ENCODE measurements at regions not wholly inside any gene's neighbourhood (a gene's known extent, or its start where the extent isn't known, plus 50 kb on each side); places are given as distances from the start of the nearest gene placed in this dataset.
"Not testable (repeated sequence)": the region's sequence is repeated elsewhere in the genome, so short reads cannot be mapped to it uniquely, and the experiment has no call there.

DNA sequence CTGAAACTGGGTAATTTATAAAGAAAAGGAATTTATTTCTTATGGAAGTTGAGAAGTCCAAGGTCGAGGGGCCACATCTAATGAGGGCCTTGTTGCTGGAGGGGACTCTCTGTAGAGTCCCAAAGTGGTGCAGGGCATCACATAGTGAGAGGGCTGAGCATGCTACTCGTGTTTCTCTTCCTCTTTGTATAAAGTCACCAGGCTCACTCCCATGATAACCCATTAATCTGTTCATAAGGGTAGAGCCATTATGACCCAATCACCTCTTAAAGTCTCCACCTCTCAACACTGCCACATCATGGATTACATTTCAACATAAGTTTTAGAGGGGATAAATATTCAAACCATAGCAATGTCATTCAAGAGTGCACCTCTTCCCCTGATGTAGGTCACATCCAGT is 79.1 kb upstream of the ATP2B1 start:
- no peak for DNase-seq

DNA sequence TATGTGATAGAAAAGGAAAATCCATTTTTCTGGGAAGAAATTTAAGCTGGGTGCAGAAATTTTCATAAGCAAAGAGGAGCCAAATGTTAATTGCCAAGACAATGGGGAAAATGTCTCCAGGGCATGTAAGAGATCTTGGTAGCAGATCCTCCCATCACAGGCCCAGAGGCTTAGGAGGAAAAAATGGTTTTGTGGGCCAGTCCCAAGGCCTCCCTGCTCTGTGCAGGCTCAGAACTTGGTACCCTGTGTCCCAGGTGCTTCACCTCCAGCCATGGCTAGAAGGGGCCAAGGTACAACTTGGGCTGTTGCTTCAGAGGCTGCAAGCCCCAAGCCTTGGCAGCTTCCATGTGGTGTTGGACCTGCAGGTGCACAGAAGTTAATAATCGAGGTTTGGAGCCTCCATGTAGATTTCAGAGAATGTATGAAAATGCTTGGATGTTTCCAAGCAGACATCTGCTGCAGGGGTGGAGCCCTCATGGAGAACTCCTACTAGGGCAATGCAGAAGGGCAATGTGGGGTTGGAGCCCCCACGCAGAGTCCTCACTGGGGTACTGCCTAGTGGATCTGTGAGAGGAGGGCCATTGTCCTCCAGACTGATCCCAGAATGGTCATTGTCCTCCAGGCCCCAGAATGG is 77.7 kb upstream of the ATP2B1 start:
- DNase-seq = no peak

DNA sequence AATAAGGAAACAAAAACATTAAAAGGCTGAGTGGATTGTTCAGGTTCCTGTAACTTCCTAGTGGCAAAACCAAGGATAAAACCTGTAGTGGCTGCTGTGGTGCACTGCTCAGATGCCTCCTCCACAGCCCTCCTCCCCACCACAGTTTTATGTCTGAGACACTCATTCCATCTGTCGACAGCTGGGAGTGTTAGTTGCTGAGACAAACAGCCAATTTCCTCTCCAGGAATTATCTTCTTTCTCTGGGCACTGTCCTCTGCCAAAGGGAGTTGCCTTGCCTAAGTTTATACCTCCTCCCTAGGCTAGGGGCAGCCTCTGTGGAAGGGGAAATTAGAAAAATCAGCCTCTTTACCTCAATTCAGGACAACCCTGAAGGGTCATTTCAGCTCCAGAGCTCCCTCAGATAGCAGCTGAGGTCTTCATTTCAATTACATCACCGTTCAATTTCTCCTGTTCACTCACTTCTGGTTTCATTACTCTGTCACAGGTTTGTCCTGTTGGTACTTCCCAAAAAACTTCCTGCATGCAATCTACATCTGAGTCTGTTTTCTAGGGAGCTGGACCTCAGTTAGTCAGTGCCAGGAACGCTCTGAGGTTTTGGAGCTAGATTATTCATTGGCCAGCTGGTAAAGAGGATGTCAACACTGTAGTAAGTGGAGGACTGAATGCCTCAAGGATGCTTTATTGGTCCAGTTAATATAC is 74.9 kb upstream of the ATP2B1 start:
- no peak for DNase-seq

DNA sequence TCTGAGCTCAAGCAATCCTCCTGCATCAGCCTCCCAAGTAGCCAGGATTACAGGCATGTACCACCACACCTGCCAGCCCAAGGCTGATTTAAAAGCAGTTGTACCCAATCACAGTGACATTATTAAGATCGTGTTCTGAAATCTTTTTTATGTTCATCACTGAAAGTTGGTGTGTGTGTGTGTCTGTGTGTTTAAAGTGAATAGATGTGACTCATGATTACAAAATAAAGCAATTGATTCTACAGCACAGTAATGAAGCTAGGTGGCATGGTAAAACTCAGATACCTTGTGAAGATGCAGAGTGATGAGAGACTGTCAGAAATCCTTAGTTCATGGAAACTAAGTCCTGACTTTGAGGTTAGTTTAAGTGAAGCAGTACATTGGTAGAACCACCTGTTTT is 74.2 kb upstream of the ATP2B1 start:
- no peak for DNase-seq

DNA sequence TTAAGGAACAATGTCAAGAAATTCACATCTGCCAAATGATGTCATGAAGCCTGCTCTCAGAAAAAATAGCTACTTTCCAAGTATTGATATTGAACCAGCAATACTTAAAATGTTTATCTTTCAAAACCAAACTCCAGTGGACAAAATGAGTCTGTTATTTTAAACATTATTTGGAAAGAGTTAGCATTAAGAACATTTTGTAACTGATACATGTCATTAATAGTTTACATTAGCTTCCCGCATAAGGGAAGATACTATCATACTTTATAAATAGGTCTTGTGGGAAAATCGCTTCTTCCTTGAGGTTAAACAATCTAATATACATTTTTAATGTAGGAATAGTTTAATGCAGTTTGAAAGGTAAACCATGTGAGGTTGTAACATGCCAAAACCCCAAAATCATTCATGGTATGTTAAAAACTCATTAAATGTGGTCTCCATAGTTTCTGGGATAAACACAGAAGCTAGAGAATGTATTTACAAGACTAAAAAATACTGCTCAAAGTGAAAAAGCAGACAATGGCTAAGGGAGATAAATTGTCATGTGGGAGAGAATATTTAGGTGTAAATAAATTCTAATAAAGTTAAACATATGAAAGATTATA is 73.4 kb upstream of the ATP2B1 start:
- no peak for DNase-seq

DNA sequence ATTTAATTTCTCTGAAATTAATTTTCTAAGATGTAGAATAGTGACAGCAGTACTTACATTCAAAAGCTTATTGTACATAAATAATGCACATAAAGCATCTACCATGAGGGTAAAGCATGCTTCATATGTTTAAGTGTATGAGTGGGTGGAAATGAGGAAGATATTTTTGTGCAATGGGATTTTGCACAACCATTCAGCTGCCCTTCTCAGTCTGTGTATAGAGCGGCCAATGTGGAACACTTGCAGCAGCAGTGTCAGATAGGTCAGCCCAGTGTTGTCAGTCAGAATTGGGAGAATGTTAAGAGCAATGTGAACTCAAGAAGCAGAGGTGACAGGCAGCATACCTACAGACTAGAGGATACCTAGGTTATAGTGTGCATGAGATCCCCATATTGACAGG is 72.5 kb upstream of the ATP2B1 start:
- DNase-seq = no peak

DNA sequence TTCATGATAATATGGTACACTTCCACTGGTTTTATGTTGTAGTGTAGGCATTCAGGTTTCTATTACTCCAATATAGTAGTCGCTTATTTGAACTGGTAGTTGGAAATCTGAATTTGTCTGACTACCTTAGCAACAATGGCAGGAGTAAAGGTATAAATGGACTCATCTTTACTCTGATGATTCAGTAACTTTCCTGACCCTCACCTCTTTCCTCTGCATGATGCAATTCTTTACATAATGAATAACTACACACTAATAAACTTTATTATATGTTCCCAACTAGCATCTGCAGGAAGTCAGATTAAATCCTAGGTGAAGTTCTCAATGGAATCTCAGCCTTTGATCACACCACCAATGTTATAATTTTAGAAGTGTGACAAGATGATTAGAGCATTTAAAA is 70.5 kb upstream of the ATP2B1 start:
- DNase-seq = no peak

DNA sequence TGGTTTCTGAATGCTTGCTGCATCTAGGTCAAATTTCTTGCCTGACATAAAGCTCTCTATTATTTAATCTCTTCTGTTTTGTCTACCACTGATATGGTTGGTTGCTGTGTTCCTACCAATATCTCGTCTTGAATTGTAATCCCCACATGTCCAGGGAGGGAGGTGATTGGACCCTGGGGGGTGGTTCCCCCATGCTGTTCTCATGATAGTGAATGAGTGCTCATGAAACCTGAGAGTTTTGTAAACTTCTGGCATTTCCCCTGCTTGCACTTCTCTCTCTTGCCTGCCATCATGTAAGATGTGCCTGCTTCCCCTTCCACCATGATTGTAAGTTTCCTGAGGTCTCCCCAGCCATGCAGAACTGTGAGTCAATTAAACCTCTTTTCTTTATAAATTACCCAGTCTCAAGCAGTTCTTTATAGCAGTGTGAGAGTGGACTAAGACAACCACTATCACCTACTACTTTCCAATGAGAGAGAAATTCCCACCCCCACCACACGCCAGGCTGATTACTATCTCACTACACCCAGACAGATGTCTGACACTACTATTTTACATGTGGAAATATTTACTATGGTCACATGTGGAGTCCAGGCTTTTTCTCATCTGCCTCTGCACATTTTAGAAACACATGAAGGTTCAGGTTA is 69.2 kb upstream of the ATP2B1 start:
- DNase-seq = no peak

DNA sequence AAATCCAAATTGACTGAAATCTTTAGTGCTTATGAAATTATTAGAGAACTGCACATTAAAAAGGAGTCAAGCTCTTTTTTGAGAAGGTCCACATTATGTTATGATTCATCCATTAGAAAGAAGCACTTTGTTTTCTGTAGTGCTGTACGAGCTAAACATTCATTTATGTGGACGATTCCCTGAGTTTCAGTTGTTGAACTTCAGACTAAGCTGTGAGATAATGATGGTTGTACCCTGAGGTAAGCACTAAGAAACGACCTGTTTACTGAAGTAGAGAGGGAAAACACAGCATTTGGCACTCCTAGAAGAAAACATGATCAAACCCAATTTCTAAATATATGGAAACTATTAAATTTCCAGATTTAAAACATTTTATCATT is 67.3 kb upstream of the ATP2B1 start:
- no peak for DNase-seq

DNA sequence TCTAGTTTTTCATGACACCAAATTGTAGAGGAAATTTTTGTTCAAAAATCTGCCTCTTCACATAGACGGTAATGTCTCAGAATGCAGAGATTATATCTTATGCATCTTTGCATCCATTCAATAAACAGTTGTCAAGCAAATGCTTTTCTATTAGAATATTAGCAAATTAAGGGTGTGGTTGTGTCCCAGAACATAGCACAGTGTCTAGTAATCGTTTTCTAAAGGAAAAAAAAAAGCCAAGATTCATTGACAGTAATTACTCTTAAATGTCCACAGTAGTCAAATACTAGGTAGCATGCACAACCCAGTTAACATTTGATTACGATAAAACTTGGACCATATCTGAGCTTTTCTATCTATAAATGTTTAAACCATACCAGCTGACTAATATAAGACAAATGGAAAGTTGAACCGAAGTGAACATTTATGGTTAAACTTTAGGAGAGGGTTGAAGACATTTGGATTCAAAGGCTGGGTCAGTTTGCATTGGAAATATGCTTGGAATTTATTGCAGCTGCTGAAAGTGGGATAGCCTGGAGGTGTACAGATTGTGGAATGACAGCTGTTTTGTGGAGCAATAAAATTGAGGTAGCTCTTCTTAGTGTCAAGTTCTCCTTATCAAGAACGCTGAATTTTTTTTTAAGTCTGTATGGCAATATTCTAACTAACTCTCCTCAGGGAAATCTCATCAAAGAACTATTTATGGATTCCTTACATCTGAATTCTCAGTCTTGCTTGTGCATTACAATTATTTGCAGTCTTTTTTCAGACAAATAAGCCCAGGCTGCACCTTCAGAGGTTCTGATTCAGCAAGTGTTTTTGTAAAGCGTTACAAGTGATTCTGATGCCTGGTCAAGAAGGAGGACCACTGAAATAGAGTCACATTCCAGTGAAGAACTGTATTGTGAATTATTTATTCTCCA is 66.7 kb upstream of the ATP2B1 start:
- no peak for DNase-seq

DNA sequence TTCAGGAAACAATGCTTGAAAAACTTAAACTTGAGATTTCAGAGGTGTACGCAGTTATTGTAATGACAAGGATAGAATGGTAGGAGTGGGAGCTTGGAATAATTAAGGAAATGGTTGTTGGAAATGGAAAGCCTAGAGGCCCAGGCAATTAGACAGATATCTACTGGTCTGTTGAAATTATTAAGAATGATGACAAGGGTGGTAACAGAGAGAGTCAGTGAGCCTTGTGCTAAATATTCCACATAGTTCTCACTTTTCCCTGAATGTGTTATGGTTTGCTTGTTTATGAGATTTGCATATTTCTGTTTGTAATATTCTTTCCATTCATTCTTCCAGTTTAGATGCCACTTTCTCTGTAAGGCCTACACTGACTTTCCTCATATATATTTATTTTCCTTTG is 66.0 kb upstream of the ATP2B1 start:
- no peak for DNase-seq

DNA sequence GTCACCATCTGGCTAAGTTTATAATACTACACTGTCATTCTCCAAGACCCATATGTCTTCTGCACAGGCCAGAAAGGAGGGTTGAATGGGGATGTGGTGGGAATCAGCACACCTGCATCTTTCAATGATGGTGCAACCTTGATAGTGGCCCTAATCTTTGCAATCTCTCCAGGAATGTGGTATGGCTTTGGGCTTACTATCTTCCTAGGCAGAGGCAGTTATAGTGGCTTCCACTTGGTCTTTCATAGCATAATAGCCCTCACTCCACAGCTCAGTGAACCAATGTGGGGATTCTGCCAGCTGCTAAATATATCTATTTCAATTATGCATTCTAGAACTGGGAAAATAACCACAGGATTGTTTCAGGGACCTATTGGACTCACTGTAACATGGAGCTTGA is 61.8 kb upstream of the ATP2B1 start:
- DNase-seq = no peak

DNA sequence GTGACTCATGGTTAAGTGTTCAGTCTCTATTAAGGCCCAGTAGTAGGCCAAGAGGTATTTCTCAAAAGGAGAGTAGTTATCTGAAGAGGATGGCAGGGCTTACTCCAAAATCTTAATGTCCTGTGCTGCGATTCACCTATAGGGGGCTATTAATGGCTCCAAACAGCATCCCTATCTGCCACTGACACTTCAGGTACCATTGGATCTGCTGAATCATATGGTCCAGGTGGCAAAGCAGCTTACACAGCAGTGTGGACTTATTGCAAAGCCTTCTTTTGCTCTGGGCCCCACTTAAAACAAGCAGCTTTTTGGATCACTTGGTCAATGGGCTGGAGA is 60.8 kb upstream of the ATP2B1 start:
- no peak for DNase-seq

DNA sequence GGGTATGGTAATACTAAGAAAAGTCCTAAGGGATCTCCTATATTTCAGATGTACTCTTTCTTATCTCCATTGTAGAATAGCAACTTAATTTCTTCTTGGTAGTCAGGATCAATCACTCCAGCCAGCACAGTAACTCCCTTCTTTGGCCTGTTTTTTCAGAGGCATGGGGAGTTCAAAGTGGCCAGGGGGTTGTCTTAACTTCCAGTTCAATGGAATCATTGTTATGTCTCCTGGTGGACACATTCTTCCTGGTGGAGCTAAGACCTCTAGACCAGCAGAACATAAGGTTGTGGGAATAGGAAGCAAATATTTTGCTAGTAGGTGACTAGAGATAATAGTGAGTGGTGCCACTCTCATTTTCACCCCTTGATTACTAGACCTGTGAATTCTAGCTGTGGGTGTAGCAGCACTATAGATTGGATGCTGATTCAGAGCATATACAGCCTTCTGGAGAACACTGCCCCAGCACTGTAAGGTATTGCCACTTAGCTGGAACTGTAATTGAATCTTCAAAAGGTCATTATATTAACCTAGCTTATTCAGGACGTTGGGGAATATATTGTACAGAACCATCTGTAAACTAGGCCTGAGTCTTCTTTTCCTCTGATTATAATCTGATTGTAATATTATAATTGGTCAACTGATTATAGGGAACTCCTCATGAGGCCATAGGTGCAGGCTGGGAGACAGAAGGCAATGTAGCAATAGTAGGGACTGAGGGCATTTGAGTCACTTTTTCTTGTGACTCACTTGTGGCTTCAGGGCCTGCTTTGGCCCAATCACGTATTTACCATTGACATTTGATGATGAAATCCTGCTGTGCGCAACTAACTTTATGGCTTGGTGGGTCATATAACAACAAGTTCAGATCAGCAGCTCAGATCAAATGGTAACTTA is 60.2 kb upstream of the ATP2B1 start:
- no peak for DNase-seq

DNA sequence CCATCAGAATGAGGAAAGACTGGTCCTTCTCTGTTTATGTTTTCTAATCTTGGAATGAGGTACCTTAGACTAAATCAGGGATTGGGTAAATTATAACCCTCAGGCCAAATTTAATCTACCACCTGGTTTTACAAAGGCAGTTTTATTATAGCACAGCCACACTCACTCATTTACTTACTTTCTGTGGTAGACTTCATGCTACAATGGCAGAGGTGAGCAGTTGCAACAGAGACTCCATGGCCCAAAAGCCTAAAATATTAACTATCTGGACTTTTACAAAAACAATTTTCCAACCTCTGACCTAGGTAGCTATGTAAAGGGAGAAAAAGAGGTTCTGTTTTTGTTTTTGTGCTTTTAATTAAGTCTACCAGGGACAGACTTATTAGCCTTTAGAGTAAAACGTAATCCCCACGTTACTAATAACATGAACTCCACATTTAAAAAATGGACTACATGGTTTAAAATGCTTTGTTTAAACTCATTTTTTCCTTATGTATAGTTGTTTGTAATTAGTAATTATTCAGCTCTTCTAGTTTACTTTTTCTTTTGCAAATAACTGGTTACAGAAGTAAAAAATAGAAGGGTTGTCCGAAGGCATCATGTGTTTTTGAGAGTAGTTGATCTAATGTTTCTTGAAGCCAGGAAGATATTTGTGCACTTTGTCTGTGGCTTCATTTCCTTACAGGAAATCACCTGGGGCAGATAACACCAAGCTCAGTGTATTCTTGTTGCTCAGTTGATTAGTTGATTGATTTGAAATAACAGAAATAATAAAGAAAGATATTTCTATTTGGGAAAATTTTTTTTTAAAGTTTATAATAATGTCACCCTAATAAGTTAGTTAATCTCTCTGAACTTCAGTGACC is 57.6 kb upstream of the ATP2B1 start:
- no peak for DNase-seq

DNA sequence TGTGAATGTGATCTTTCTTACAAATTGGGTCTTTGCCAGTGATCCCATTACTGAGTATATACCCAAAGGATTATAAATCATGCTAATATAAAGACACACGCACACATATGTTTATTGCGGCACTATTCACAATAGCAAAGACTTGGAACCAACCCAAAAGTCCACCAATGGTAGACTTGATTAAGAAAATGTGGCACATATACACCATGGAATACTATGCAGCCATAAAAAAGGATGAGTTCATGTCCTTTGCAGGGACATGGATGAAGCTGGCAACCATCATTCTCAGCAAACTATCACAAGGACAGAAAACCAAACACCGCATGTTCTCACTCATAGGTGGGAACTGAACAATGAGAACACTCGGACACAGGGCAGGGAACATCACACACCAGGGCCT is 55.5 kb upstream of the ATP2B1 start:
- not testable (repeated sequence) for DNase-seq

DNA sequence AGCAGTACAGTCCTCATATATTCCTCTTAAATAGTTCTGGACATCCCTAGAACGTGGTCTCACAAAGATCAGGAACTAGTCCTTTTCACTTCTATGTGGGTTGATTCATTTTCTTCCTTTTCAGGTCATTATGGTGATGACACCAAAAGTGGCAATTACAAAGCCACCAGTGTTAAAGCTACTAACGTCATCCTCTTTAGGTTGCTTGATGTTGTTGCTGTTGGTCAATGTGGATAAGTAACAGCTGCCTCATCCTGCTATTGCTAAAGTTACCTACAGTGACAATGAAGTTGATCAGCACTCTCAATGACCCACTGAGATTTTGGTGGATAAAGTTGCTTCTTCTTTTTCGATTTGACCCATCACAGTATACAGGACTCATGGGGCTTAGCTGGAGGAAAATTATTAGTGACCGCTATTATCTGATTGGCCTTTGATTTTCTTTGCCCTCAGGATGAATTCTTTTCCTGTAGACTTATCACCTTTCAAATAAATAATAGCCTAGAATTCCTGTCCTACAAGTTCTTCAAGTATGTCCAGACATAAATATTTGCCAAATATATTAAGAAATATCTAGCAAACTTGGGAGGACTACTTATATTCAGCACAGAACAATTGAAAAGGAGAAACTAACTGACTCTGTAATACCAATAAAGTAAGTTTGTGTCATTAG is 54.0 kb upstream of the ATP2B1 start:
- no peak for DNase-seq

DNA sequence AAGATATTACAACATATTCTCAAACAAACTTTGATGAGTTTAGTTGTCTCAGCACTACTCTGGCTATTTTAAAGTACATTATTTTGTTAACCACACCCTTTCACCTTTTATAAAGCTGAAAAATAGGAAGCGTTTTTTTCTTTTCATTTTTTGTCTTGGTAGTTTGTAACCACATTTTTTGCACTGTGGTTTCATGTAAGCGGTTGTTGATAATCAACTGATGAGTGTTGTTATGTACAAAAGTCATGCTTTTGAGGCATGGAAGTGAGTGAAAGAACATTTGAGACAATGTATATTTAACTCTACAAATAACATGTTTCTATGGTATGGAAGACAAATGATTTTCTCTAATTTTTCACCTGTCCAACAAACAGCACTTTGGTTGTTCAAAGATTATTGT is 52.1 kb upstream of the ATP2B1 start:
- no peak for DNase-seq

Measured in SHP77 (cell line).